HPDE6-E6E7 (cell line): ENCODE measurements at regions not wholly inside any gene's neighbourhood (a gene's known extent, or its start where the extent isn't known, plus 50 kb on each side); places are given as distances from the start of the nearest gene placed in this dataset.

ENCODE experiments used
- DNase-seq: peaks from one replicate; pipeline ENCODE4 v3.0.0; 2011; ENCODE audit warnings: missing footprints; ENCODE audit errors: extremely low spot score

DNA sequence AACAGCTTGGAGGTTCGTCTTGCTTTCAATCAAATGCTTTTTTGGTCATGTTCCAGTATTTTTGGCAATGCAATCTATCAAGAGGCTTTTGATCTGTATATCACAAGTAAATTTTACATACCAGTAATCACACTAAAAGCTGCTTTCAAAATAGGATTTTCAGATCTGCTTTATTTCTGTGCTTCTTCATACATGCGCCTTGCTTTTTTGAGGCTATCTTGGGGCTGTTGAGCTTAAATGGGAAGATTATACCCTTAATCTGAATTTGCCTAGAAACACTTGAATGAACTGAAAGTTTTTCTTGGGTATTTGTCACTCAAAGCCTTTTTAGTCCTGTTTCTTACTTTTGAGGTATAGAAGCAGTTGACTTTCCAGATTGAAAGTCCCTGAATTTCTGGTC lies 62.1 kb upstream of the DCBLD2 start:
- no peak for DNase-seq

DNA sequence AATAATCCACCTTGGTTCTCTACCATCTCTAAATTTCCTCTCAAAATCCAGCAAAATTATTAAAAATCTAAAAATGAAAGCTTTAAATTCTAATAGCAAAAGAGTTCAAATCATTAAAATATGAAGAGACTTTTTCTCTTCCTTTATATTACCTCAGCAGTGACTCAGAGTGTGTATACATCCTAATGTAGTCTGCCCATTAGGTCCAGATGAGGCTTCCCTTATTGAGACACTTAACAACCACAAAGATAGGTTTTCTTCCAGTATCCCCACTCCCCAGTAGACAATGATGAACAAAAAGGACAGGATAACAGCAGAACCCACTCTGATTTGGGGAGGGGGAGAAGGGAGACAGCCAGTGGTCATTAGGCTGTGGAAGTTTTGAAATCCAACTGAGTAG lies 61.5 kb upstream of the DCBLD2 start:
- no peak for DNase-seq

DNA sequence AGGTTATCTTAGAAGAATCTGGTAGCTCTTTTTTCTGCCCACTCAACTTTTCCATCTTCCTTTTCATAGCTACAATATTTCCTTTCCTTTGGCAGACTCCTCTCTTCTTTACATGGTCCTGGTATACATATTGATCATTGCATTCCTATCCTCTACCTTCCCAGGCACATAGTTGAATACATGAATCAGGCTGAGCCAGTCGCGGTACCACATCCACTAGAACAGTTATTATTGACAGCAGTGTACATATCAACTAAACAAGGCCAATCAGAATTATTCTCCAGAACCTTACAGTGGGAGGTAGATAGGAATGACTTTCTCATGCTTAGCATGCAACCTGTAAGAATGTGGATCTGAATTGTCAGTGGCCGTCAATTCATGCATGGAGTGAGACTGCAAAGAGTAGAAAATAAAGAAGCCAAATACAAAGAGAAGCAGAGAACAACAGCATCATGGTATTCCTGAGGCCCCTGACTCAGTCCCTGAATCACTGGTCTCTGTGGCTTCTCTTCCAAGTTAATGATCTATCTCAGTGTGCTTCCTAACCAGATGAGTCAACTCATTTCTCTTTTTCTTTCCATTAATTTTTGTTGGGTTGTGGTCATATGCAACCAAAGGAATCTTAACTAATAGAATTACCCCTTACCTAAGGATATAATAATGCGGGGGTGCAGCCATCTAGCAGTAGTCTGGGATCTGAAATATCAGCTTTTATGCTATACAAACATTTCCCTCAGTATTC lies 60.9 kb upstream of the DCBLD2 start:
- DNase-seq = peak; percentile 76

GRCh38 chr3:98961161-98962155 lies 60.0 kb upstream of the DCBLD2 start:
- no peak for DNase-seq

DNA sequence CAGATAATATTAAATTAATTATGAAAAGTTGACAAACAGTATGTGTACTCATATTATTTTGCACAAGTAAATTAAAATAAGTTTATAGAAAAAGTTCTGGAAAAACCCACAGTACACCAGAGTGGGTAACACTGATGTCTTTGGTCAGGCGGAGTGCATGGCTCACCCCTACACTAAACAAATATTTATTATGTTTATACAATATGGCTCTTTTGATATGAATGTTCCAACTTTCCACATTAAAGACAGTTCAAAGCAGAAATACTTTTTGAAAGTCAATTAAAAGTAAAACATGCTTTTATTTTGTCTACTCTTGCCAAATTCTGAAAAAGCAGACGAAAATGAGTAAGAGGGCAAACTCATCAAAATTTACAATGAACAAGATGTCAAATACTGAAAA lies 56.2 kb upstream of the DCBLD2 start:
- DNase-seq = no peak

DNA sequence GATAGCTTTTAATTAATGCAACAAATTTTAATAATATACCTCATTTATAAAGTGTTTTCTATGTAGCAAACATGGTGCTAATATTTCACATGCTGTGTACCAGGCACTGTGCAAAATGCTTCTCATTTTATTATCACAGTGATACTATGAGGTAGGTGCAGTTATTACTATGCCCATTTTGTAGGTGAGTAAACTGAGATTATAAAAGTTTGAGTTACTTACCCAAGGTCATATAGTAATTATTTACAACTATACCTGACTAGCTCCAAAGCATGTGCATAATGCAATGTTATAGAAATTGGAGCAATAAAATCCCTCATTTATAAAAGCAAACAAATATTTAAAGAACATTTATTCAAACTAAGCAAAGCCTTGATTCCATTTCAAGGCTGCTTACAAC lies 54.5 kb upstream of the DCBLD2 start:
- DNase-seq = no peak

DNA sequence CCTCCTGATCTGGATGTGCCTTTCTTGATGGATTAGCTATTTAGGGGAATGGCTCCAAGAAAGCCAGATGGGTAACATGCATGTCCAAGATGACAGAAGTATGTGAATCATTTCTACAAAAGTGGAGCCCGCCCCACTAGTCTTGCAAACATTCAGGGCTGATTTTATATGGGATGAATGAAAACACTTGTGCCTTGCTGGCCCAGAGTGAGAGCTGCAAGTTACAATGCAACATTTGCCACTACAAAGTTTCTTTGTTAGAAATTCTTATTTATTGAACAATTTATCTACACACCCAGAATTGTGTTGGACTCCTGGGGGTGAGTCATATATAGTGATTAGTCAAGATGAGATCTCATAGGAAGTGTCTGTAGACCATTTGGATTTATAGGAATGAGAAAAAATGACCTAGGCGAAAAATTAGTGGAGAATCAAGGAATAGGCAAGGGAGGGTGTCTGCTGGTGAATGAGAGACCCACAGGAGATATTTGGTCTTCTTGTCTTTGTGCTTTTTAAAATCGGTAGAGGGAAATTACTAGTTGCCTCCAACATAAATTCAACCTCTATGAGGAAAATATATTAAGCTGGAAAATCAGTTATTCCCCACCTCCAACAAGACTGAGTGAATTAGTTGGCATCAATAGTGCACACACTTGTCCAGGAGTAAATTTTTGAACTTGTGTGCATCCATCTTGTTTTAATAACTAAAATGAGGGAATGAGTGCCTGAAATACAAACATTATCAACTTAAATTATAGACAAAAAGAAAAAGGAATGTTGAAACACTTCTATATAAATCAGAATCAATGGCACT lies 53.5 kb upstream of the DCBLD2 start:
- DNase-seq = no peak

- no peak for DNase-seq
Measured at GRCh38 chr3:98954242-98954641, 52.7 kb upstream of the DCBLD2 start.

- DNase-seq = no peak
Measured at GRCh38 chr3:98952404-98952803, 50.9 kb upstream of the DCBLD2 start.
